Spleen (tissue), 11 donors: ENCODE measurements at regions not wholly inside any gene's neighbourhood (a gene's known extent, or its start where the extent isn't known, plus 50 kb on each side); places are given as distances from the start of the nearest gene placed in this dataset.

Source experiments
- DNase-seq: peaks from one replicate; pipeline ENCODE4 v3.0.0-alpha.2; 2020
- H3K27ac ChIP-seq, 8 donors: fragments of 200-600 bp; sonication (generic) in 7 of 8; 1 replicate in 4 of 8; 2 replicates in 4 of 8; pipeline versions ENCODE4 v1.5.0 to v1.8.0; 2016 to 2021; ENCODE audit warnings: inconsistent platforms in 4 of 8, mild to moderate bottlenecking in 4 of 8, moderate library complexity in 1 of 8
- H3K27me3 ChIP-seq, 7 donors: fragments of 200-600 bp; sonication (generic) in 6 of 7; replicated peaks in 1 of 7; 1 replicate in 4 of 7; 2 replicates in 3 of 7; pipeline versions ENCODE4 v1.5.0 to v1.8.0; 2016 to 2021; ENCODE audit warnings: inconsistent platforms in 3 of 7, mild to moderate bottlenecking in 1 of 7
- H3K36me3 ChIP-seq, 6 donors: fragments of 200-600 bp; sonication (generic) in 5 of 6; 1 replicate in 4 of 6; 2 replicates in 2 of 6; pipeline versions ENCODE4 v1.5.0 to v1.8.0; 2016 to 2021; ENCODE audit warnings: inconsistent platforms in 2 of 6
- H3K4me1 ChIP-seq, 6 donors: fragments of 200-600 bp; sonication (generic) in 5 of 6; 1 replicate in 3 of 6; 2 replicates in 3 of 6; pipeline versions ENCODE4 v1.5.0 to v1.8.0; 2016 to 2021; ENCODE audit warnings: inconsistent platforms in 3 of 6
- H3K4me3 ChIP-seq, 8 donors: fragments of 200-600 bp; sonication (generic) in 7 of 8; 1 replicate in 4 of 8; 2 replicates in 4 of 8; pipeline versions ENCODE4 v1.5.0 to v1.8.0; 2016 to 2021; ENCODE audit warnings: inconsistent platforms in 4 of 8, mild to moderate bottlenecking in 4 of 8, moderate library complexity in 2 of 8
- H3K9me3 ChIP-seq, 8 donors: fragments of 200-600 bp; sonication (generic) in 7 of 8; 1 replicate in 4 of 8; 2 replicates in 4 of 8; pipeline versions ENCODE4 v1.5.0 to v1.8.0; 2016 to 2021; ENCODE audit warnings: inconsistent platforms in 4 of 8
- POLR2A ChIP-seq, 3 donors: fragments of 450-650 bp; IDR thresholded peaks; one replicate each; pipeline ENCODE4 v1.5.1; 2017; ENCODE audit warnings: antibody characterized with exemption in 3 of 3, mild to moderate bottlenecking in 1 of 3
- POLR2AphosphoS5 ChIP-seq, 3 donors: sonication (generic); formaldehyde crosslinking; IDR thresholded peaks; one replicate each; pipeline ENCODE4 v1.5.1; 2017; ENCODE audit warnings: antibody characterized with exemption in 3 of 3
- WGBS, 5 donors: extraction: QIAGEN DNeasy Blood & Tissue Kit in 3 of 5; methylation state at CpG; one replicate each; pipeline versions ENCODE4 v1.1.5 to v1.1.7; 2013 to 2018; 5-methylcytosine and 5-hydroxymethylcytosine counted together
- intact Hi-C: fragments of 100-400 bp; cut with DNase I; formaldehyde crosslinking; loops from one replicate; pipeline ENCODE4 v1.15.0; 2023; ENCODE audit warnings: low total_unique reads
- TF ChIP-seq, protein P1 (sequence below), 11 experiments: fragments of 200-600 bp in 7 of 11; fragments of 450-650 bp in 4 of 11; sonication (generic) in 4 of 11; IDR thresholded peaks in 8 of 11; conservative IDR thresholded peaks in 3 of 11; 1 replicate in 7 of 11; 2 replicates in 4 of 11; pipeline versions ENCODE4 v1.4.0 to v1.8.0; 2016 to 2021; ENCODE audit warnings: antibody characterized with exemption in 11 of 11, inconsistent platforms in 4 of 11, mild to moderate bottlenecking in 1 of 11
- donor health status: healthy with polysubstance abuse.
- donor health status: DM: no; HTN: no; CAD: no; lungs with moderate emphysema.
- donor health status: DM: no; HTN: no; CAD: no.
- donor health status: Bipolar disorder and iron deficiency.
- donor health status: healthy.
- donor health status: DM: no; HTN: no; CAD: no.
- donor health status: DM: yes; HTN: yes; CAD: no.

GRCh38 chr2:145198555-145198954 lies 678.6 kb upstream of the ZEB2 start:
- Histone ChIP-seq H3K27ac (no peak overlapping the region), H3K27me3 (no peaks in the 10 kb centered on the region), H3K4me1 (peaks cover 0 to 3% (median 0%) of the 10 kb centered on the region in 6 donors), H3K36me3 (no peaks in the 10 kb centered on the region), H3K9me3 (no peaks in the 10 kb centered on the region), H3K4me3 (no peak overlapping the region)
- intact Hi-C loops = no loop called here
- WGBS, 5 donors = 93 to 99% (median 94%) methylated on average over 2 of the region's 2 CpGs
- TF ChIP-seq POLR2A (IDR thresholded peaks at IDR 0.05) = no peak
- TF ChIP-seq, protein P1, sequence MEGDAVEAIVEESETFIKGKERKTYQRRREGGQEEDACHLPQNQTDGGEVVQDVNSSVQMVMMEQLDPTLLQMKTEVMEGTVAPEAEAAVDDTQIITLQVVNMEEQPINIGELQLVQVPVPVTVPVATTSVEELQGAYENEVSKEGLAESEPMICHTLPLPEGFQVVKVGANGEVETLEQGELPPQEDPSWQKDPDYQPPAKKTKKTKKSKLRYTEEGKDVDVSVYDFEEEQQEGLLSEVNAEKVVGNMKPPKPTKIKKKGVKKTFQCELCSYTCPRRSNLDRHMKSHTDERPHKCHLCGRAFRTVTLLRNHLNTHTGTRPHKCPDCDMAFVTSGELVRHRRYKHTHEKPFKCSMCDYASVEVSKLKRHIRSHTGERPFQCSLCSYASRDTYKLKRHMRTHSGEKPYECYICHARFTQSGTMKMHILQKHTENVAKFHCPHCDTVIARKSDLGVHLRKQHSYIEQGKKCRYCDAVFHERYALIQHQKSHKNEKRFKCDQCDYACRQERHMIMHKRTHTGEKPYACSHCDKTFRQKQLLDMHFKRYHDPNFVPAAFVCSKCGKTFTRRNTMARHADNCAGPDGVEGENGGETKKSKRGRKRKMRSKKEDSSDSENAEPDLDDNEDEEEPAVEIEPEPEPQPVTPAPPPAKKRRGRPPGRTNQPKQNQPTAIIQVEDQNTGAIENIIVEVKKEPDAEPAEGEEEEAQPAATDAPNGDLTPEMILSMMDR (IDR thresholded peaks at IDR 0.05 in 8 of 11, conservative IDR thresholded peaks at IDR 0.05 in 3 of 11) = no peak
- no peak for DNase-seq

- DNase-seq = no peak
- intact Hi-C loops = no loop called here
- TF ChIP-seq, protein P1 (IDR thresholded peaks at IDR 0.05 in 8 of 11, conservative IDR thresholded peaks at IDR 0.05 in 3 of 11) = no peak
- TF ChIP-seq POLR2A (IDR thresholded peaks at IDR 0.05) (no peak), POLR2AphosphoS5 (IDR thresholded peaks at IDR 0.05) (no peak)
- Histone ChIP-seq H3K27ac (no peak overlapping the region), H3K36me3 (no peaks in the 10 kb centered on the region), H3K4me1 (peaks cover 0 to 3% (median 0%) of the 10 kb centered on the region in 6 donors), H3K27me3 (no peaks in the 10 kb centered on the region), H3K4me3 (no peak overlapping the region), H3K9me3 (no peaks in the 10 kb centered on the region)
- WGBS, 5 donors = 95 to 100% (median 96%) methylated on average over 3 of the region's 3 CpGs
These were observed 678.0 kb upstream of the ZEB2 start for GRCh38 chr2:145197944-145198343.

DNA sequence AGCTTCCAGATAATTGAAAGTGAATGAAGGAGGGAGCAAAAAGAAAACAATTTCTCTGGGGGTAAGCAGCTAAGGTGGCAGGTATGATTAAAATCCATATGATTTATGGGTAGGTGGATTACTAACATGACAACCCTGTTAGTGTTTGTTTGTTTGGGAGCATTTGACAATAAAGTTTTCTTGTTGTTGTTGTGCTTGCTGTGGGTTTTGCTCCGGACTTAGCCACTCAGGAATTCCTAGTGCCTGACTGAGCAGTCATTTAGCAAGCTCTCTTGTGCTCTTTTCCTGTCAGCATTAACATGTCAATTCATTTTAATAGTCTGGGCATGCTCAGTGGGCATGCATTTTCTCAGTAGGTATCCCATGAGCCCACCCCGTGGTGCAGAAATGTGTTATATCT lies 674.8 kb upstream of the ZEB2 start:
- Histone ChIP-seq H3K4me3 (no peak overlapping the region), H3K27ac (no peak overlapping the region), H3K9me3 (no peaks in the 10 kb centered on the region), H3K36me3 (no peaks in the 10 kb centered on the region), H3K27me3 (no peaks in the 10 kb centered on the region), H3K4me1 (peaks cover 0 to 3% (median 0%) of the 10 kb centered on the region in 6 donors)
- no peak for DNase-seq
- intact Hi-C loops = no loop called here
- WGBS, 5 donors = 59 to 76% (median 63%) methylated on average over 2 of the region's 2 CpGs
- TF ChIP-seq, protein P1 (IDR thresholded peaks at IDR 0.05 in 8 of 11, conservative IDR thresholded peaks at IDR 0.05 in 3 of 11) = no peak
- TF ChIP-seq POLR2A (IDR thresholded peaks at IDR 0.05) = no peak
- TF ChIP-seq POLR2AphosphoS5 (IDR thresholded peaks at IDR 0.05) = no peak

GRCh38 chr2:145190031-145190703 lies 670.2 kb upstream of the ZEB2 start:
- DNase-seq = no peak
- Histone ChIP-seq H3K4me1 (peaks cover 0 to 9% (median 0%) of the 10 kb centered on the region in 6 donors), H3K9me3 (no peaks in the 10 kb centered on the region), H3K27ac (no peak overlapping the region), H3K27me3 (no peaks in the 10 kb centered on the region), H3K4me3 (no peak overlapping the region), H3K36me3 (no peaks in the 10 kb centered on the region)
- intact Hi-C loops = no loop called here
- TF ChIP-seq POLR2A (IDR thresholded peaks at IDR 0.05) = no peak
- no peak for TF ChIP-seq POLR2AphosphoS5 (IDR thresholded peaks at IDR 0.05)
- TF ChIP-seq, protein P1 (IDR thresholded peaks at IDR 0.05 in 8 of 11, conservative IDR thresholded peaks at IDR 0.05 in 3 of 11) = no peak
- WGBS, 5 donors = 83 to 93% (median 85%) methylated on average over 7 of the region's 7 CpGs
